UCSD-AML1 (cell line): ENCODE measurements at regions not wholly inside any gene's neighbourhood (a gene's known extent, or its start where the extent isn't known, plus 50 kb on each side); places are given as distances from the start of the nearest gene placed in this dataset.
"Not testable (repeated sequence)": the region's sequence is repeated elsewhere in the genome, so short reads cannot be mapped to it uniquely, and the experiment has no call there.

Experiments used
- DNase-seq: peaks from one replicate; lab custom pipeline; 2025; ENCODE audit not compliant: unreplicated experiment; lab: John Stamatoyannopoulos, UW

DNA sequence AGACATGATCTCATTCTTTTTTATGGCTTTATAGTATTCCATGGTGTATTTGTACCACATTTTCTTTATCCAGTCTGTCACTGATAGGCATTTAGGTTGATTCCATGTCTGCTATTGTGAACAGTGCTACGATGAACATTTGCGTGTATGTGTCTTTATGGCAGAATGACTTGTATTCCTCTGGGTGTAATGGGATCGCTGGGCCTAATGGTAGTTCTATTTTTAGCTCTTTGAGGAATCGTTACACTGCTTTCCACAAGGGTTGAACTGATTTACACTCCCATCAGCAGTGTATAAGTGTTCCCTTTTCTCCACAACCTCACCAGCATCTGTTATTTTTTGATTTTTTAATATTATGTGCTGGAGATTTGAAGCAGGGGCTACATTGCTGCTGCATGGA lies 102.8 kb upstream of the PMEPA1 start:
- not testable (repeated sequence) for DNase-seq

DNA sequence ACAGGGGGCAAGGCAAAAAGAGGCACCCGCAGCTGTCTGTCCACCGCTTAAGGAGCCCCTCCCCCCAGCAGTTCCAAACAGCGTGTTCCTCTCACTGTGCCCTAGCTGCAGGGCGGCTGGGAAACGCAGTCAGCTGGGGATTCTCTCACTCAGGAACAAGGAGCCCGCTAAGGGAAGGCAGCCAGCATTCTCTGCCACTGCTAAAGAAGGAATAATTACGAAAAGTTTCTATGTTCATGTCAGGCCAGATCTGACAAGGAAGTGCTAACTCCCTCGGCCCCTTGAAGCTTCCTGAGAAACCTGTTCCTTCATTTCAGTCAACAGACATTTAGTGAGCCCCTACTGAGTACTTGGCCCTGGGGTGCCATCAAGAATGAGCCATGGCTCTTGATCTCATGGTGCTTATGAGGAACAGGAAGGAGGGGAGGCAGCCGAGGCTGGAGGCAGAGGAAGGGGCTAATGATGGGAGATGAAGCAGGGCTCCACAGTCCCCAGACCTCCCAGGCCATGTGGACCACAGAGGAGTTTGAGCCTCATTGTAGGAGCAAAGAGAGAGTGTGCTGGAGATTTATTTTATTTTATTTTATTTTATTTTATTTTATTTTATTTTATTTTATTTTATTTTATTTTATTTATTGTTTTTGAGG lies 101.7 kb upstream of the PMEPA1 start:
- DNase-seq, result no peak

DNA sequence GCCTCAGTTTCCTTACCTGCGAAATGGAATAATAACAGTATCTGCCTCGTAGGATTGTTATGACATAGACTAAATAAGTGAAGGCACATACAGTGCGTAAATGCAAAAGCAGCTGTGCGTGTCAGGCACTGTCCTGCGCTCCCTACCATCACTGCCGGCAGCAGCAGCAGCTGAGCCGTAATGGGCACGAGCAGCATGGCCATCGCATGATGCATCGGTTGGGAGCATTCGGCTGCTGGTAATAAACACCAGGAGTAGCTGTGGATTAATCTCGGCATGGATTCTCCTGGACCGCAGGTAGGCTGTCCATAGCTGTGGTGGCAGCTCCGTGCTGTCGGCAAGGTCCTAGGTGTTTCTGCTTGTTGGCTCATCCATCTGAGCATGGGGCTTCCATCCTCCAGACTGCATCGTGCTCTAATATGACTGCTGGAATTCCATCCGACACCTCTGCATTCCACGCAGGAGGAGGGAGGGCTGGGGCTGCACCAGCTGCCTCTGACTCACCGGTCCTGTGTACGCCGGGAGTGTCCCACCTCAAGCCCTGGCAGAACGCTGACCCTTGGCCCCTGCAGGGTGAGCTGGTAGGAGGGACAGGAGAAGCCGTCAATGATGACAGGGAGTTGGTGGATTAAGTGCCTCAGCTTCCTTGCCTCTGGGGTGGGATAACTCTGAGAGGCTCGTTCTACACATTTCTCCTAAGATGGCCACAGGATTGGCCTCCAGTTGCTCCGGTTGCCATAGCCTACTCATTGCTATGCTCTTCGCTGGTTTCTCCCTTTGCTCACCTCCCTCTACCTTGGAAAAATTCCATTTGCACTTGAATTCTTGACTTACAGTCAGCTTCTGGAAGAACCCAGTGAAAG lies 100.9 kb upstream of the PMEPA1 start:
- no peak for DNase-seq

DNA sequence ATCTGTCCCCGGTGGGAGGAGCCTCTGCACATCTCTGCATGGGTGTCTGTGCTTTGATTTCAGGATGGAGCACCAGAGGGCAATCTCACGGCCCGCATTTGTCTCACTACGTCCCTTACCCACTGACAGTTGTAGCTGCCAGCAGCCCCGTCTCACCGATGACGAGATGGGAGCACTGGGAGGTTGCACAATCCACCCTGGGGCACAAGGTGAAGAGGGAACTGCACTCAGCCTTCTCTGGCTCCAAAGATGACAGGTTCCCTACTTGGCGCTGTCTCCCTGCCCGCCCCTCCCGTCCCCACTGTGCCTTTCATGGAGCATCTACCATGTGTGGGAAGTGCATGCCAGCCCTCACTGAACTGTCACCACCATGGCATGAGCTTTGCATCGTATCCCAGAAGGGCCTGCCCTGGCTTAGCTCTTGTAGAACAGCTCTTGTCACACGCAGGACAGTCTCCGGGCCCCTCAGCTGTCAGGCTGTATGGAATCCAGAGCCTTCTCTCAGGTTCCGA lies 99.9 kb upstream of the PMEPA1 start:
- DNase-seq, result no peak

DNA sequence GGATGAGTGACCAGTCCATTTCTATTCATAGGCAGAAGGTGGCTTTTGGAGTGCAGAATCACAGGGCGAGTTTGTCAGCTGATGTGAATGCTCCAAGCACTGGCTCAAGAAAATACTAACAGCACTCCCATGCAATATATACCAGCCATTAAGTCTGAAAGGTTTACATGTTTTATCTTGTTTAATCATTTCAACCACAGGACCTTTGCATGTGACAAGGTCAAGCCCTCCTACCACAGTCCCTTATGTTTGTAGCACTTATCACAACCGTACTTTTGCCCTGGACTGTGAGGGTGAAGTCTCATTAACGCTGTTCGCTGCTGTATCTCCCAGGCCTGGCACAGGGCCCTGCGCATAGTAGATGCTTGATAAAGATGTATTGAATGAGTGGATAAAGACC lies 99.3 kb upstream of the PMEPA1 start:
- no peak for DNase-seq

DNA sequence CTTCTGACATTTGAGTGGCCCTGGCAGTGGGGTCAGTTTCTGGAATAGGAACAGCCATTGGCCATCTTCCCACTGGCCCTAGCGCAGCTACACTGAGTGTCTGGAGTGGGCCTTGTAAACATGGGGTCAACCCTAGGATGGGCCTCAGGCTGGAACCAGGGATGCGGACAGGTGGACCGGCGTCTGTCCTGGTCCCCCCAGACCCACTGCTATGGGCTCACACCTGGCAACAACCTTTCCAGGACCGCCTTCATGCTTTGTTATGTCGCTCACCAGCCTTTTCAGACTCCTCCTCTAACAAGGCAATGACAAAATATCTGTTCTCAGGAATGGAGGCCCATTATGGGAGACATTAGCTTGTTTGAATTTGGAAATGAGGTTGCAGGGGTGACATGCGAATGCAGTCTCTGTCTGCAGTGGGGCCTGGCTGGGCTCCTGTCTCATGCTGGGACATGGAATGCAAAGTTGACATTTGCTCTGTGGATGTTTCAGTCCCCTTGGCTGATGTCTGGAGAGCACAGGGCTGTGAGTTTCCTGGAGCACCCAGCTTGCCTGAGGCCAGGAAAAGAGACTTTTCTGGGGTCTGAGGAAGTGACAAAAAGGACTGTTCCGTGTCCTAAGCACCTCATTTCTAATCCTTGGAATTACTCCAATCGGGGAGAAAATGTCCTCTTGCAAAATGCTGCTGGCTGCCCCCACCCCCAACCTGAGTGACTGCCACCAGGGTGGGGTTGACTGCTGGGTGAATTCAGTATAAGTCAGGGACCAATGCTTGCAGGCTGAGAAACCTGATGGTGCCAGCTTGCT lies 98.7 kb upstream of the PMEPA1 start:
- DNase-seq, result no peak

DNA sequence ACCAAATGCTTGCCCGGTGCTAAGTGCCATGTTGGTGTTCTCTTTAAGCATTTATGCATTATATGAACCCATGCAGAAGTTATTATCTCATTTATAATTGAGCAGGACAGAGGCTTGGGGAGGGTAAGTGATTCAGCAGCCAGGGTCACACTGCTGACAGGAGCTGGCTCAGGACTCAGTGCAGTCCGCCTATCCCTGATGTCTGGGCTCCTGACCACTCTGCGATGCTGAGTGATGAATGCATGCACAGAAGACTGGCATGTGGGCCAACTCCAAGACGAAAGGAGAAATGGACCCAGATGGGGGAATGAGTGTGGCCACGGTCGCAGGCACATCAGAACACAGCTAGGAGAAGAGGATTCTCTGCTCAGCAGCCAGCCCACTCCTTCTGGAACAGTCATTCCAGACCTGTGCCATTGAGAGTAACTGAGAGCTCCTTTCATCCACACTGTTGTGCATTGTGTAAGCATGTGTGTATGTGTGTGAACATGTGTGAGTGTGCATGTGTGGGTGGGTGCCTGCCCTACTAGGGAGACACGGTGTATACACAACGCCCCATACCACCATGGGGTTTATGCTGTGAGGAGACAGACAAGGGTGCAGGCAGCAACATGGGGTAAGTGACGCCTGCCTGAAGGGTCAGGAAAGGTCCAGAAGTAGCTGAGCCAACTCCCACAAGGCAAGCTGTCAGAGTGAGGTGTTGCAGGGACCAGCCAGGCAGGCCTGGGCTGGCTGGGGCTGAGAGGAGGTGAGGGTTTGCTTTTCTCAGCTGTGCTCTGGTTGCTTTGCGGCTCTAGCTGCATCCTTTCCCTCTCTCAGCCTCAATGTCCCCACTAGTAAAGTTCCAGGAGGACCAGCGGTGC lies 97.8 kb upstream of the PMEPA1 start:
- no peak for DNase-seq

DNA sequence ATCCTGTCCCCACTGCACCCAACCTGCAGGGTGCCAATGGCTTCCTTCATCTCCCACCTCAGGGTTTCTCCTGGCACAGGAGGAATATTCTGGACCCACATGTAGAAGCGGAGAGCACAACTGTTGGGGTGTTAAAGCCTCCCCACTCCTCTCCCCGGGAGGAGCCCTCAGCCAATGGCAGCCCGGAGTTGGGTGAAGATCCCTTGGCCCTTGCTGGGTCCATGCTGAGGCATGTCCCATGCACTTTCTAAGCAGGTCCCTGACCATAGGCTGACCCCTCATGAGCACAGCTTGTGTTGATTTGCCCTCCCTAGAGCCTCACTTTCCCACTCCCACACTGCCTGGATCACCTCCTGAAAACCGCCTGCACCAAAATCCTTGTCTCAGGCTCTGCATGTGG lies 97.2 kb upstream of the PMEPA1 start:
- DNase-seq, result no peak

DNA sequence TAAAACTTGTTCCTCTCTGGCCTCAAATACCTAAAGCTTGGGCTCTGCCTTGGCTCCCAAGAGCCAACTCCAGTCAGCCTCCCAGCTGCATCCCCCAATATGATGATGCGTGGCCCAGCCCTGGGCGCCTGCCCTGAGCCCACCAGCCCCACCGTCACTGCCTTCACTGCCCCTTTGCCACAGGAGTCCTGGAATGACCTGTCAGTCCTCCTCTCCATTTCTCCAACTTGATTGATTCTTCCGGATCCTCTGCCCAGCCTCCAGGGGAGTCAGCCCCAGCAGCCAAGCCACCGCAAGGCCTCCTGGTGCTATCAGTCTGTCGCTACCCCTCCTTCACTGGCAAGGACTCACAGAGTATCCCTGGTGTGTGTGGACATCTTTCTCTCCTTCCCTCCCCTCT lies 96.7 kb upstream of the PMEPA1 start:
- no peak for DNase-seq

DNA sequence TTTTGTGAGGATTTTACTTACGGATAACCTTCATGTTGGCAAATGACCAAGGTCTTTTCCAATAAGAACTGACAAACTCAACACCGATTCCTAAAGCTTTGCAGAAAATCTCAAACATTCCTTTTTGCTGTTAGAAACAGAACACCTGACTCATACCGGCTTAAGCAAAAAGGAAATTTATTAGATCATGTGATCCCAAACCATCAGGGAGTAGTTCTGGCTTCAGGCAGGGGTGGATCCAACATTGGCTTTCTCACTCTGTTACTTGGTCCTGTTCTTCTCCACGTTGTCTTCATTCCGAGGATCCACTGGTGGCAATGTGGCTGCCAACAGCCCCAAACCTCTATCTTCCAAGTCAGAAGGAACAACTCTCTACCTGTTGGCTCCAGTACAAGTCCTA lies 95.9 kb upstream of the PMEPA1 start:
- no peak for DNase-seq

DNA sequence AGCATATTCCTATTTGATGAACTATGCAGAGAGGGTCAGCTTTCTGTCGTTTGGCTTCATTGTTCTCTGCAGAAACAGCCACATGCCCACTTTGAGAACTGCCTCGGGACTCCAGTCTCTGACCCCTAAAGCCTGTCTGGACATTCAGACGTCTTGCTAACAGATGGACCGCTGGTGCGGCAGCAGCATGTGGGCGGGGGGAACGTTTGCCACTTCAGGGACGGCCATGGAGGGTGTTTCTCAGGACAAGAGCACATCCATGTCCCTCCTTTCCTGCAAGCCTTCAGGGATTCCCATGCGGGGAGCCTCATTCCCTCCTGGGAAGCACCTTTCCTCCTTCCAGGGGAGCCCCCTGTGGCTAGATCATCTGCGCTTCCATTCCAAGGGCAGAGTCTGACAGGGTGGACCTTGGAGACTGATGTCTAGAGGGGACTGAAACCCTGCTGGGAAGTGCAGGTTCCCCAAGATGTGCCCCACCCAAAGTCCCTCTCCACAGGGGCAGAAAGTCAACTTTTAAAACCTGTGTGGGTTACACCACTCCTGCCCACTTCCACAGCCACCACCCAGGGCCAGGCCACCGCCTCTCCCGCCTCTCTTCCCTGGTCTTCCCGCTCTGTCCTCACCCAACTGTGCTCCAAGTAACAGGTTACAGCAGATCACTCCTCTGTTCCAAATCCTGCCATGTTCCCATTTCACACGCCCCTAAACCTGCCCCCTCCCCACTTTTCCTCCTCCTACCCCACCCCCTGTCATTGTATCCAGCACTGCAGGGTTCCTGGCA lies 94.8 kb upstream of the PMEPA1 start:
- DNase-seq, result no peak

DNA sequence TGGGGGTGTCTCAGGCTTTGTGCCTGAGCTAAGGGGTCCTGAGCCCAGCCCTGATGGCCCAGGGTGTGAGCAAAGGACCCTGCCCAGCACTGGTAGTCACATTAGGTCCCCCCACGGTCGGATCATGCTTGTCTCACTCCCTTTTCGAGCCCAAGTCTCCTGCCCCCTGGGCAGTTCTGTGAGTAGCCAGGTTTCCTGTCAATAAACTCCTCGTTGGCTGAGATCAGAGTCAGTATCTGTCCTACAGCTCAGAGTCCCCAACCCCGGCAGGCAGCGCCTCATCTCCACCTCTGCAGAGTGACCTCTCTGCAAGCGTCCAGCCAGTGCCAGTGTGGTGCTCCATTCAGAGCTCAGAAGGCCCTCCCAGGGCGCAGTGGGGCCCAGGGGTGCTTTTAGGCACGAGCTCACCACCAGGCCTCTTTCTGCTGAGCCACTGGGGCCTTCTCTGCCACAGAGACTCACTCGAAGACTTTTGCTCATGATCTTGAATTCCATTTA lies 93.7 kb upstream of the PMEPA1 start:
- DNase-seq, result no peak

DNA sequence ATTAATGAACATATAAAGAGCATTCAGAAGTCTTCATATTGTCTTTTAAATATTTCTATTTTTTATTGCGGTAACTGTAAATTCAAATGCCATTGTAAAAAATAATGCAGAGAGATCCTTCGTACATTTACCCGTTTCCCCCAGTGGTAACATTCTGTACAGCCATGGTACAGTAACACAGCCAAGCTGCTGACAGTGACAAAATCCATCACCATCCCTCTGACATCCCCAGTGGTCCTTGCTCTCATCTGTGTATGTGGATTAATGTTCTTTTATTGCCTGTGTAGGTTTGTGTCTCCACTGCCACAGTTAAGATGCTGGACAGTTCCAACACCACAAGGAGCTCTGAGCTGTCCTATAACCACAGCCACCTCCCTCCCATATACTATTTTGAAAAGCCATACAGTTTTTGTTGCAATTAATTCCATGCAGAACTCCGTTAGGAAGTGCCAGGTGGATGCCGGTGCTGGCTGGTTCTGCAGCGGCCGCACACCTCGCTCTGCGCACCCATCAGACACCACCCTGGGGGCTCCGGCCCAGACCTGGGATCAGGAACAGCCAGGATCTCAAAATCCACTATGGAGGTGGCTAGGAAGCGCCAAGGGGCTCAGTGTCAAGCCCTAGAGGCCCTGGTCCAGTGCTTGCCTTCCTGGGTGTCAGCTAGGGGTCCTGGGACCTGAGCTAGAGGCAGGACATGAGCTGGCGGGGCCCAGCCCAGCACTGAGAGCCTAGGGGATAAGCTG lies 93.1 kb upstream of the PMEPA1 start:
- no peak for DNase-seq

DNA sequence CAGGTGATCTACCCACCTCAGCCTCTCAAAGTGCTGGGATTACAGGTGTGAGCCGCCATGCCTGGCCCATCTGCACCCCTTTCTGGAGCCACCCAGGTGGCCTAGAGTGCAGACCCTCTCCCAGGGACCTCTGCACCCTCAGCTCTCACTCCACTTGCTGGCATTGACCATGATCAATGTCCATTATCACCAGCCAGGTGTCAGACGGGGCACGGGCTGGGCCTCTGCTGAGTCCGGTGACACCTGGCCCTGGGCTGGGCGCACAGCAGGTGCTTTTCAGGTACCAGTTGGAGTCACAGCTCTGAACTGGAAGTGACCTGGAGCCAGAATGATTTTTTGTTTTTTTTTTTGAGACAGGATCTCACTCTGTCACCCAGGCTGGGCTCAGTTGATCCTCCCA lies 91.8 kb upstream of the PMEPA1 start:
- no peak for DNase-seq

DNA sequence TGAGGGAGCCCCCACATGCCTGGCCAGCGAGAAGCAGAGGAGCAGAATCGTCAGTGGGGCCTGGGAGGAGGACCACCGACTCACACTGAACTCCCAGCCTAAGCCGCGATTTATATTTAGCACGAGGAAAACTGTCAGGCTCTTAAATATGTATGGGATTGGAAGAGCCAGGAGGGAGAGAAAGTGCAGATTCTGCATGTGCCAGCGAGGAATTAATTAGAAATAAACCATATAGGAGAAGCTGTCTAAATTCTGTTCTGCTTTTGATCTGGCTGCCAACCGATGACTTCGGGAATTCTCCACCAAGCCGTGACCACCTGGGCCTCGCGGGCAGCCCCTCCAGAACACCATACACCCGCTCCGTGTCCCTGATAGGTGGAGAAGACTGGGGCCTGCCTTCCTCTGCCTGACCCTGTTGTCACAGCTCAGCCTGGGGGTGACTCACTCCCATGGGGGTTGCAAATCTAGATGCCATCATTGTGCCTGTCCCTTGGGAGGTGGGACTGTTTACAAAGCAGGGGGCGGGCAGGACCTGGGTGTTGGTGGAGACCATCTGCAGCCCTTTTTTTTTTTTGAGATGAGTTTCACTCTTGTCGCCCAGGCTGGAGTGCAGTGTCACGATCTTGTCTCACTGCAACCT lies 91.1 kb upstream of the PMEPA1 start:
- no peak for DNase-seq

DNA sequence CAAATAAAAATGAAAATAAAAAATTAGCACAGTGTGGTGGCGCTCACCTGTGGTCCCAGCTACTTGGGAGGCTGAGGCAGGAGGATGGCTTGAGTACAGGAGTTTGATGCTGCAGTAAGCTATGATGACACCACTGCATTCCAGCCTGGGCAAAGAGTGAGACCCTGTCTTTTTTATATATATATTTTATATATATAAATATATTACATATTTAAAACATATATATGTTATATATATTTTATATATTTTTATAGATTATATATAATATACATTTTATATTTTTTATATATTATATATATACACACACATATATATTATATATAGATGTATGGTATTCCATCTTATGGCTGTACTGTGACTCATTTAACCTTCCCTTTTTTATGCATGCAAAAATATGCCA lies 87.6 kb upstream of the PMEPA1 start:
- no peak for DNase-seq

DNA sequence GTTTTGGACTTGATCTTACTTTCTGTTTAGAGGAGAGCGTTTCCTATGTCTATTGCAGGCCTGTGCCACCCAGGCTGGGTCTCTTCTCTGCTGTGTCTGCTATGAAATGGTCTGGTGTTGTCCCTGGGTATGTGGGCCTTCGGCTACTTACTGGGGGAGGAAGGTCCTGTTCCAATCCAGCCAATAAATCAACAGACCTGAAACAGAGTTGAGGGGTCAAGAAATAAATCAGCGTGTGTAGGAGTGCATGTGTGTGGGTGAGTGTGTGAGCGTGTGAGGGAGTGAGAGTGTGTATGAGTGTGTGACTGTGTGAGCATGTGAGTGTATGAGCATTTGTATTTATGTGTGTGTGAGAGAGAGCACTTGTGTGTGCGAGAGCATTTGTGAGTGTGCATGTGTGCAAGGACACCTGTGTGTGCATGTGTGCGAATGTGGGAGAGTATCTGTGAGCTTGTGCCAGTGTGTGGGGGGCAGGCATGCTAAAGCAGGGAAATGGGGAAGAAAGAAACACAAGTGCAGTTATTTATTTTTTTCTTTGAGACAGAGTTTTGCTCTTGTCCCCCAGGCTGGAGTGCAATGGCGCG lies 86.3 kb upstream of the PMEPA1 start:
- DNase-seq, result no peak

DNA sequence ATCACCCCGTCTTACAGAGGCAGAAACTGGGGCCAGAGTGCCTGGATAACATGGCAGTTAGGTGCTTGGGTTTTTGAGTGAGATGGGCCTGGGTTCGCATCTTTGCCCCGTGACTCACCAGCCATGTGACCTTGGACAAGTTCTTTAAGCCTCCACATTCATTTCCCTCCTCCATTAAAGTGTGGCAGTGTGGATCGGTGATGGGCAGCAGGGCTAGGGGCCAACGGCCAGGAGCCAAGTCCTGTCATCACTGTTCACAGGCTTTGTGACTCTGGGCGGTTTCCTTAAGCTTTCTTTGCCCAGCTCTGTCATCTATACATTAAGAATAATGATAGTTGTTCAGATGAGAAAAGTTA lies 85.5 kb upstream of the PMEPA1 start:
- DNase-seq, result no peak
